HG03108 (cell line): ENCODE measurements at regions not wholly inside any gene's neighbourhood (a gene's known extent, or its start where the extent isn't known, plus 50 kb on each side); places are given as distances from the start of the nearest gene placed in this dataset.
"Not testable (repeated sequence)": the region's sequence is repeated elsewhere in the genome, so short reads cannot be mapped to it uniquely, and the experiment has no call there.

Experiments
- ATAC-seq: cut with Tn5 transposase; IDR thresholded peaks from one replicate; pipeline ENCODE4 v1.9.1; 2021; ENCODE audit warnings: moderate library complexity; ENCODE audit not compliant: unreplicated experiment

- ATAC-seq = not testable (repeated sequence)
Observed at GRCh38 chr14:87020106-87020505, 972.9 kb downstream of the GALC start.

- ATAC-seq = no peak
Observed at GRCh38 chr14:87018294-87018693, 974.7 kb downstream of the GALC start.

GRCh38 chr14:87017335-87017734 lies 975.6 kb downstream of the GALC start:
- ATAC-seq = no peak

- ATAC-seq = no peak
Observed at GRCh38 chr14:87014856-87015255, 978.1 kb downstream of the GALC start.

- ATAC-seq = no peak
Observed at GRCh38 chr14:87013583-87013982, 979.4 kb downstream of the GALC start.

GRCh38 chr14:87008965-87009364 lies 984.0 kb downstream of the GALC start:
- ATAC-seq = no peak

- ATAC-seq = no peak
Observed at GRCh38 chr14:87005280-87005679, 987.7 kb downstream of the GALC start.

- ATAC-seq = no peak
Observed at GRCh38 chr14:87002776-87003175, 990.2 kb downstream of the GALC start.

- ATAC-seq = no peak
Observed at GRCh38 chr14:87001333-87001732, 991.6 kb downstream of the GALC start.

GRCh38 chr14:87000081-87000480 lies 992.9 kb downstream of the GALC start:
- no peak for ATAC-seq

GRCh38 chr14:86999036-86999435 lies 993.9 kb downstream of the GALC start:
- no peak for ATAC-seq

GRCh38 chr14:86997271-86997670 lies 995.7 kb downstream of the GALC start:
- ATAC-seq = no peak

- ATAC-seq = no peak
Observed at GRCh38 chr14:86990396-86990795, 1002.6 kb downstream of the GALC start.

GRCh38 chr14:86989285-86989684 lies 1003.7 kb downstream of the GALC start:
- no peak for ATAC-seq

- ATAC-seq = no peak
Observed at GRCh38 chr14:86987966-86988365, 1005.0 kb downstream of the GALC start.

GRCh38 chr14:86973177-86973576 lies 1019.8 kb downstream of the GALC start:
- no peak for ATAC-seq

- no peak for ATAC-seq
Observed at GRCh38 chr14:86971292-86971691, 1021.7 kb downstream of the GALC start.

- ATAC-seq = no peak
Observed at GRCh38 chr14:86961106-86961716, 1031.8 kb downstream of the GALC start.

- no peak for ATAC-seq
Observed at GRCh38 chr14:86955771-86956354, 1037.1 kb downstream of the GALC start.

GRCh38 chr14:86954623-86955022 lies 1038.4 kb downstream of the GALC start:
- ATAC-seq = no peak

- no peak for ATAC-seq
Observed at GRCh38 chr14:86946446-86946845, 1046.5 kb downstream of the GALC start.

GRCh38 chr14:86944434-86944833 lies 1048.5 kb downstream of the GALC start:
- ATAC-seq = no peak
